ENCODE measurements at regions not wholly inside any gene's neighbourhood (a gene's known extent, or its start where the extent isn't known, plus 50 kb on each side); places are given as distances from the start of the nearest gene placed in this dataset.

GRCh38 chr12:28053564-28053963, 81.0 kb upstream of the PTHLH start:
- TF ChIP-seq POLR2AphosphoS5 (IDR thresholded peaks at IDR 0.05; ENCODE audit: insufficient read depth, low read depth, low read length), result no peak
- TF ChIP-seq POLR2A (IDR thresholded peaks at IDR 0.05; ENCODE audit: low read depth, low read length), result no peak
- no peak for TF ChIP-seq MAX (IDR thresholded peaks at IDR 0.05; ENCODE audit: insufficient read depth, insufficient read length)
- TF ChIP-seq CTCF (IDR thresholded peaks at IDR 0.05; ENCODE audit: extremely low read depth in 1 of 2, insufficient read depth in 1 of 2, low read depth in 1 of 2, low read length in 2 of 2), result no peak
- no peak for TF ChIP-seq EZH2 (IDR thresholded peaks at IDR 0.05; ENCODE audit: borderline replicate concordance, low read depth, low read length, severe bottlenecking)
- TF ChIP-seq MYC (IDR thresholded peaks at IDR 0.05; ENCODE audit: low read depth, low read length), result no peak
- no peak for TF ChIP-seq FOS (IDR thresholded peaks at IDR 0.05; ENCODE audit: borderline replicate concordance, insufficient read depth, low read length)
- TF ChIP-seq GATA2 (IDR thresholded peaks at IDR 0.05; ENCODE audit: insufficient read depth, insufficient read length, low read depth, low read length), result no peak
- TF ChIP-seq JUN (IDR thresholded peaks at IDR 0.05; ENCODE audit: borderline replicate concordance, insufficient read depth, insufficient read length, low read depth), result no peak
